OCI-LY7 (cell line): ENCODE measurements at regions not wholly inside any gene's neighbourhood (a gene's known extent, or its start where the extent isn't known, plus 50 kb on each side); places are given as distances from the start of the nearest gene placed in this dataset.
"Not testable (repeated sequence)": the region's sequence is repeated elsewhere in the genome, so short reads cannot be mapped to it uniquely, and the experiment has no call there.

Experiments used
- BruUV-seq: library from RNA; stranded (reverse); fragments of 400-500 nt; replicated peaks from 2 replicates; lab custom pipeline; 2021; lab: Mats Ljungman, UMichigan
- CTCF ChIA-PET: fragments of 300-600 bp; sonication (Branson Sonifier 250); formaldehyde crosslinking; loops from one replicate; lab custom pipeline; 2022; ENCODE audit warnings: antibody characterized with exemption; ENCODE audit not compliant: unreplicated experiment; lab: Charles Lee
- POLR2A ChIA-PET: fragments of 300-600 bp; sonication (Branson Sonifier 250); formaldehyde crosslinking; loops from one replicate; lab custom pipeline; 2022; ENCODE audit warnings: antibody characterized with exemption; lab: Charles Lee
- DNase-seq: peaks from one replicate; pipeline ENCODE4 v3.0.0-alpha.2; 2015; ENCODE audit warnings: low spot score
- H2AFZ ChIP-seq: fragments of 200-600 bp; sonication (generic), shearing (Covaris generic); 2 replicates; pipeline ENCODE4 v1.6.1; 2014; ENCODE audit warnings: mild to moderate bottlenecking, antibody characterized with exemption, low read length, moderate library complexity
- H3K27ac ChIP-seq: fragments of 200-600 bp; sonication (generic); 2 replicates; pipeline ENCODE4 v1.5.1; 2014; ENCODE audit warnings: mixed run types, low read depth, mild to moderate bottlenecking, moderate library complexity, low read length, inconsistent platforms; ENCODE audit not compliant: poor library complexity, severe bottlenecking
- H3K36me3 ChIP-seq: fragments of 200-600 bp; sonication (generic); 2 replicates; pipeline ENCODE4 v1.6.1; 2014; ENCODE audit warnings: mild to moderate bottlenecking, antibody characterized with exemption, low read length, moderate library complexity, mixed read lengths; ENCODE audit not compliant: insufficient read depth
- H3K4me1 ChIP-seq: fragments of 200-600 bp; sonication (generic); 2 replicates; pipeline ENCODE4 v1.5.1; 2014; ENCODE audit warnings: mild to moderate bottlenecking, low read length; ENCODE audit not compliant: insufficient read depth, poor library complexity, severe bottlenecking
- H3K4me2 ChIP-seq: fragments of 200-600 bp; sonication (generic); 2 replicates; pipeline ENCODE4 v1.6.1; 2014; ENCODE audit warnings: mild to moderate bottlenecking, low read length
- H3K4me3 ChIP-seq: fragments of 200-600 bp; sonication (generic); 2 replicates; pipeline ENCODE4 v1.5.1; 2014; ENCODE audit warnings: mild to moderate bottlenecking, low read depth, low read length; ENCODE audit not compliant: poor library complexity, severe bottlenecking
- H3K79me2 ChIP-seq: fragments of 200-600 bp; sonication (generic); 2 replicates; pipeline ENCODE4 v1.6.1; 2016; ENCODE audit warnings: low read depth, mild to moderate bottlenecking, low read length, moderate library complexity, mixed read lengths; ENCODE audit not compliant: insufficient read depth
- H3K9me2 ChIP-seq: fragments of 200-600 bp; sonication (generic); 2 replicates; pipeline ENCODE4 v1.6.1; 2016; ENCODE audit warnings: mild to moderate bottlenecking, low read length, mixed read lengths; ENCODE audit not compliant: insufficient read depth
- H3K9me3 ChIP-seq: fragments of 200-600 bp; sonication (generic); 2 replicates; pipeline ENCODE4 v1.6.1; 2014; ENCODE audit warnings: mild to moderate bottlenecking, mixed run types, low read length, mixed read lengths
- H4K20me1 ChIP-seq: fragments of 200-600 bp; sonication (generic); 2 replicates; pipeline ENCODE4 v1.6.1; 2014; ENCODE audit warnings: mild to moderate bottlenecking, antibody characterized with exemption, low read length, moderate library complexity, mixed read lengths; ENCODE audit not compliant: insufficient read depth
- EZH2phosphoT487 ChIP-seq: fragments of 200-600 bp; sonication (generic); IDR thresholded peaks from 2 replicates; pipeline ENCODE4 v1.6.1; 2018; ENCODE audit warnings: low read depth, borderline replicate concordance, mild to moderate bottlenecking, mixed run types, antibody characterized with exemption, low read length, moderate library complexity, mixed read lengths
- intact Hi-C: fragments of 100-400 bp; cut with micrococcal nuclease; formaldehyde crosslinking; loops from one replicate; pipeline ENCODE4 v1.10.0; 2022; ENCODE audit not compliant: unreplicated experiment
- TF ChIP-seq, protein P1 (sequence below): fragments of 200-600 bp; sonication (generic); conservative IDR thresholded peaks from 2 replicates; pipeline ENCODE4 v1.5.1; 2014; ENCODE audit warnings: mild to moderate bottlenecking, antibody characterized with exemption, low read length, moderate library complexity, mixed read lengths

DNA sequence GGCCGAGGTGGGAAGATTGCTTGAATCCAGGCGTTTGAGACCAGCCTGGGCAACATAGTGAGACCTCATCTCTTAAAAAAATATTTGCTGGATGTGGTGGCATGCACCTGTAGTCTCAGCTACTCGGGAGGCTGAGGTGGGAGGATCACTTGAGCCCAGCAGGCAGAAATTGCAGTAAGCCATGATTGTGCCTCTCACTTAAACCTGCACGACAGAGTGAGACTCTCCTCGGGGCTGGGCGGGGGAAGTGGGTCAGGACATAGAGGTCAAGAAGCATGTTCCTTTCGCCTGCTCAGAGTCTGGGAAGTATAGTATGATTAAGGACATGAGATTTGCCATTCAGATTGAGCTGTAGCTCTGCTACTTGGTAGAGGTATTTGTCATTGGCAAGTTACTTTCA lies 52.3 kb downstream of the SEPTIN7 start:
- H3K4me1 ChIP-seq, CTCF ChIA-PET, DNase-seq, H2AFZ ChIP-seq, H4K20me1 ChIP-seq, H3K9me2 ChIP-seq, BruUV-seq, H3K27ac ChIP-seq, intact Hi-C loops, H3K4me2 ChIP-seq, H3K4me3 ChIP-seq: not testable (repeated sequence)
- Histone ChIP-seq H3K36me3 (peaks cover 93% of the 10 kb centered on the region), H3K79me2 (peaks cover 100% of the 10 kb centered on the region), H3K9me3 (peaks cover 18% of the 10 kb centered on the region; the same call in 1 of the 2 replicates)
- POLR2A ChIA-PET: interaction anchor here (0.6 to 1.6 kb wide), 2 partner anchors 12 to 15 kb away, joined by 3 to 5 read pairs; no protein-coding TSS in a partner anchor

DNA sequence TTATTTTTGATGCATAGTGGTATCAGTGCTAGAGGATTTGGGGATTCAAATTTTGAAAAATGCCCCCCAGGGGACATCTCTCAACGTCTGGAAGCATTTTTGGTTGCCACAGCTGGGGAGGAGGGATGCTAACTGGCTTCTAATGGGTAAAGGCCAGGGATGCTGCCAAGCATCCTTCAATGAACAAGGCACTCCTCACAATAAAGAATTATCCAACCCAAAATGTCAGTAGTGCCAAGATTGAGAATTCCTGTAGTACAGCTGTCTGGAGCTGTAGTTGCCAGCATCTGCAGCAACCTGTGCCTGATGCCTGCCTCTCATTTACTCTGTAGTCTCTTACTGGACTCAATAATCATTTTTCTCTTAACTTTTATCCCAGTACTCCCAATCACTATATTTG lies 53.5 kb downstream of the SEPTIN7 start:
- H3K9me3 ChIP-seq: peaks cover 18% of the 10 kb centered on the region; the same call in 1 of the 2 replicates
- TF ChIP-seq EZH2phosphoT487: no peak
- TF ChIP-seq, protein P1, sequence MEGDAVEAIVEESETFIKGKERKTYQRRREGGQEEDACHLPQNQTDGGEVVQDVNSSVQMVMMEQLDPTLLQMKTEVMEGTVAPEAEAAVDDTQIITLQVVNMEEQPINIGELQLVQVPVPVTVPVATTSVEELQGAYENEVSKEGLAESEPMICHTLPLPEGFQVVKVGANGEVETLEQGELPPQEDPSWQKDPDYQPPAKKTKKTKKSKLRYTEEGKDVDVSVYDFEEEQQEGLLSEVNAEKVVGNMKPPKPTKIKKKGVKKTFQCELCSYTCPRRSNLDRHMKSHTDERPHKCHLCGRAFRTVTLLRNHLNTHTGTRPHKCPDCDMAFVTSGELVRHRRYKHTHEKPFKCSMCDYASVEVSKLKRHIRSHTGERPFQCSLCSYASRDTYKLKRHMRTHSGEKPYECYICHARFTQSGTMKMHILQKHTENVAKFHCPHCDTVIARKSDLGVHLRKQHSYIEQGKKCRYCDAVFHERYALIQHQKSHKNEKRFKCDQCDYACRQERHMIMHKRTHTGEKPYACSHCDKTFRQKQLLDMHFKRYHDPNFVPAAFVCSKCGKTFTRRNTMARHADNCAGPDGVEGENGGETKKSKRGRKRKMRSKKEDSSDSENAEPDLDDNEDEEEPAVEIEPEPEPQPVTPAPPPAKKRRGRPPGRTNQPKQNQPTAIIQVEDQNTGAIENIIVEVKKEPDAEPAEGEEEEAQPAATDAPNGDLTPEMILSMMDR: no peak
- H3K4me3 ChIP-seq: no peak overlapping the region
- no peak for DNase-seq
- peaks cover 90% of the 10 kb centered on the region for H3K36me3 ChIP-seq
- no peaks in the 10 kb centered on the region for H3K4me1 ChIP-seq
- H2AFZ ChIP-seq: no peak overlapping the region
- intact Hi-C loops: no loop called here
- ChIA-PET CTCF (no interaction called here), POLR2A (no interaction called here)
- H3K9me2 ChIP-seq: no peaks in the 10 kb centered on the region
- peaks cover 97% of the 10 kb centered on the region for H3K79me2 ChIP-seq
- no TSS peak for BruUV-seq
- H3K27ac ChIP-seq: no peak overlapping the region
- peaks cover 7% of the 10 kb centered on the region; the same call in 1 of the 2 replicates for H4K20me1 ChIP-seq
- H3K4me2 ChIP-seq: no peak overlapping the region

DNA sequence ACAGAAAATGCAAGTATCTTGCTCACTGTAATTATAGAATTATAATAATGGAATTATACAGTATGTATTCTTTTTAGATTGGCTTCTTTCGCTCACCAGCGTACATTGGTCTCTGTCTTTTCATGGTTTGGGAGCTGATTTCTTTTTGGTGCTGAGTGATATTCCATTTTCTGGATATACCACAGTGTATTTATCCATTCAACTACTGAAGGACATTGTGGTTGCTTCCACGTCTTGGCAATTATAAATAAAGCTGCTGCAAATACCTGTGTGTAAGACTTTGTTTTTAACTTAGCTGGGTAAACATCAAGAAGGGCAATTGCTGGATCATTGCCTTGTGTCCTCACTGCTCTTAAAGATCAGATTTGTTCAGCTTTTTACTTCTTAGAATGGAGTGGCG lies 55.3 kb downstream of the SEPTIN7 start:
- peaks cover 97% of the 10 kb centered on the region for H3K79me2 ChIP-seq
- H2AFZ ChIP-seq: no peak overlapping the region
- intact Hi-C loops: no loop called here
- H3K9me2 ChIP-seq: no peaks in the 10 kb centered on the region
- BruUV-seq: no TSS peak
- H3K4me1 ChIP-seq: peaks cover 2% of the 10 kb centered on the region
- DNase-seq: no peak
- peaks cover 18% of the 10 kb centered on the region; the same call in 1 of the 2 replicates for H3K9me3 ChIP-seq
- TF ChIP-seq, protein P1: no peak
- no peak for TF ChIP-seq EZH2phosphoT487
- POLR2A ChIA-PET: interaction anchor here (1.0 to 2.5 kb wide), 5 partner anchors 9 to 191 kb away, joined by 3 to 7 read pairs (median 3); no protein-coding TSS in a partner anchor
- CTCF ChIA-PET: interaction anchor here (0.9 kb wide), 1 partner anchor 11 kb away, joined by 3 read pairs; no protein-coding TSS in a partner anchor
- no peak overlapping the region for H3K4me3 ChIP-seq
- no peak overlapping the region for H3K27ac ChIP-seq
- peaks cover 7% of the 10 kb centered on the region for H4K20me1 ChIP-seq
- H3K36me3 ChIP-seq: peaks cover 84% of the 10 kb centered on the region
- H3K4me2 ChIP-seq: no peak overlapping the region
